Astrocyte (in vitro differentiated cells and primary cell): ENCODE measurements at regions not wholly inside any gene's neighbourhood (a gene's known extent, or its start where the extent isn't known, plus 50 kb on each side); places are given as distances from the start of the nearest gene placed in this dataset.

Experiments used
- DNase-seq: peaks from one replicate; pipeline ENCODE4 v3.0.0-alpha.2; 2010; ENCODE audit warnings: low read depth
- FAIRE-seq: peaks from 2 replicates; lab custom pipeline; 2011; peaks lifted over from hg19 to GRCh38; lab: Jason Lieb, UNC
- H2AFZ ChIP-seq: 2 replicates; pipeline ENCODE4 v1.6.0; 2012; ENCODE audit warnings: low read depth, low read length, inconsistent platforms
- H3K27ac ChIP-seq: 2 replicates; pipeline ENCODE4 v1.5.1; 2011; ENCODE audit warnings: low read depth, low read length, inconsistent platforms
- H3K27me3 ChIP-seq: 2 replicates; pipeline ENCODE4 v1.6.0; 2011; ENCODE audit warnings: low read length, inconsistent platforms; ENCODE audit not compliant: insufficient read depth
- H3K36me3 ChIP-seq: 2 replicates; pipeline ENCODE4 v1.5.1; 2011; ENCODE audit warnings: low read length, inconsistent platforms; ENCODE audit not compliant: insufficient read depth
- H3K4me1 ChIP-seq: 2 replicates; pipeline ENCODE4 v1.5.1; 2011; ENCODE audit warnings: low read length, inconsistent platforms; ENCODE audit not compliant: insufficient read depth
- H3K4me2 ChIP-seq: 2 replicates; pipeline ENCODE4 v1.6.0; 2012; ENCODE audit warnings: low read length, inconsistent platforms
- H3K4me3 ChIP-seq: 2 replicates; pipeline ENCODE4 v1.5.1; 2011; ENCODE audit warnings: low read depth, mild to moderate bottlenecking, low read length, inconsistent platforms; ENCODE audit not compliant: insufficient read depth
- H3K79me2 ChIP-seq: 2 replicates; pipeline ENCODE4 v1.6.0; 2012; ENCODE audit warnings: mild to moderate bottlenecking, low read length, inconsistent platforms; ENCODE audit not compliant: insufficient read depth
- H3K9ac ChIP-seq: 2 replicates; pipeline ENCODE4 v1.6.0; 2012; ENCODE audit warnings: mild to moderate bottlenecking, low read length, inconsistent platforms
- H3K9me3 ChIP-seq: 2 replicates; pipeline ENCODE4 v1.5.1; 2012; ENCODE audit warnings: low read depth, mild to moderate bottlenecking, low read length, inconsistent platforms; ENCODE audit not compliant: insufficient read depth
- H4K20me1 ChIP-seq: 2 replicates; pipeline ENCODE4 v1.6.0; 2012; ENCODE audit warnings: low read length, inconsistent platforms; ENCODE audit not compliant: insufficient read depth
- H3K27ac Mint-ChIP-seq: one replicate; pipeline ENCODE4 v1.8.0; 2021; ENCODE audit warnings: mild to moderate bottlenecking, mixed read lengths; ENCODE audit not compliant: unreplicated experiment
- H3K27me3 Mint-ChIP-seq: one replicate; pipeline ENCODE4 v1.8.0; 2021; ENCODE audit warnings: low read depth, mixed read lengths; ENCODE audit not compliant: unreplicated experiment
- H3K36me3 Mint-ChIP-seq: one replicate; pipeline ENCODE4 v1.8.0; 2021; ENCODE audit warnings: low read depth, mixed read lengths; ENCODE audit not compliant: unreplicated experiment
- H3K4me1 Mint-ChIP-seq: one replicate; pipeline ENCODE4 v1.8.0; 2021; ENCODE audit warnings: low read depth, mixed read lengths; ENCODE audit not compliant: unreplicated experiment
- H3K4me3 Mint-ChIP-seq: one replicate; pipeline ENCODE4 v1.8.0; 2021; ENCODE audit warnings: mild to moderate bottlenecking, moderate library complexity, mixed read lengths; ENCODE audit not compliant: unreplicated experiment
- H3K9me3 Mint-ChIP-seq: one replicate; pipeline ENCODE4 v1.8.0; 2021; ENCODE audit warnings: mild to moderate bottlenecking, mixed read lengths; ENCODE audit not compliant: unreplicated experiment
- EZH2 ChIP-seq: IDR thresholded peaks from 2 replicates; pipeline ENCODE4 v1.6.1; 2012; ENCODE audit warnings: mild to moderate bottlenecking, low read length, inconsistent platforms; ENCODE audit not compliant: insufficient read depth
- TF ChIP-seq, protein P1 (sequence below): IDR thresholded peaks from 2 replicates; pipeline ENCODE4 v1.5.1; 2011; ENCODE audit warnings: low read depth, mild to moderate bottlenecking, inconsistent platforms, low read length, moderate library complexity; ENCODE audit not compliant: insufficient read depth

DNA sequence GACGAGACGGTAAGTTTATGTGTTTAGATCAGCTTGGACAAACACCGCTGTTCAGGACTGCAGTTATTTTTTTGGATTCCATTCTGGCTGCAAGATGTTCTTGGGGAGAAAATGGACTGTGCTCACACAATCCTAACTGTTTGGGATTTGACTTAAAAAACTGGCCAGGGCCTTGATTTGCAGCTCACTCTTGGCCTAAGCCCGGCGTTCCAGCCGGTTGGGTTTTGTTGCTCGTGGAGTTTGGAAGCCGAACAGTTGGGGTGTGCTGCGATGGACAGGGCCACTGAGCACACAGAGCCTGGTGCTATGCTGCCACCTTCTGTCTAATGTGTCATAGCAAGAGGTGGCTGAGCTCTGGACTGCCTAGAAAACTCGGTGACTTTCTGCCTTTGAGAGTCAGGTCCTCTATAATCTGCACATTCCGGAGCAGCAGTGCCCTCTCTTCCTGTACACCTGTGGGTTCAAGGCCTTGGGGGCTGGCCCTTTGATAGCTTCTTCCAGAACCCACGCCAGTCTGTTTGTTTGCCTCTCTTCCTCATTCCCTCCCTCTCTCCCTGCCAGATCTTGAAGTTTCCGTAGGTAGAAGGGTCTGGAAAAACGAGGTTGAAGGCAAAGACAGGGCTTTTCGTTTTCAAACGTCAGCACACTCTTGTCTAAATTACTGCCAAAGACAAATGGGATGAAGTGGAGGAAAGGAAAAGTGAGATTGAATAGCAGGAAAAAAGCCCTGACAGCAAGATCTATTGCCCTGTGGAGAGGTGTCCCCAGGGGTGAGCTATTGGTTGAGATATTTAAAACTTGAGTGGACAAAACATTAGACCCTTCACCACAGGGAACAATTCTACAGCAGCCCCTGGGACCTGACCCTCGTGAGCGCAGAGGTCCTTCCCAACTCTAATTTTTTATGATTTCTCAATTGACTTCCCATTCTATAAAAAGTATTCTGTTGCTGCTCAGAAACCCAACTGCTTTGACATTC, 167.5 kb upstream of the HABP2 start:
- Histone ChIP-seq H3K4me2 (peak overlapping the region; percentile 30), H3K27ac (no peak overlapping the region), H3K79me2 (no peaks in the 10 kb centered on the region), H3K4me1 (peaks cover 34% of the 10 kb centered on the region), H3K36me3 (no peaks in the 10 kb centered on the region), H3K27me3 (peaks cover 6% of the 10 kb centered on the region), H3K9me3 (no peaks in the 10 kb centered on the region), H3K4me3 (no peak overlapping the region), H4K20me1 (no peaks in the 10 kb centered on the region), H2AFZ (no peak overlapping the region), H3K9ac (no peak overlapping the region)
- Mint-ChIP-seq H3K27ac (peak overlapping the region; percentile 12), H3K4me3 (no peak overlapping the region), H3K36me3 (no peaks in the 10 kb centered on the region), H3K4me1 (peaks cover 44% of the 10 kb centered on the region), H3K9me3 (no peaks in the 10 kb centered on the region), H3K27me3 (peaks cover 8% of the 10 kb centered on the region)
- TF ChIP-seq EZH2 = no peak
- TF ChIP-seq, protein P1, sequence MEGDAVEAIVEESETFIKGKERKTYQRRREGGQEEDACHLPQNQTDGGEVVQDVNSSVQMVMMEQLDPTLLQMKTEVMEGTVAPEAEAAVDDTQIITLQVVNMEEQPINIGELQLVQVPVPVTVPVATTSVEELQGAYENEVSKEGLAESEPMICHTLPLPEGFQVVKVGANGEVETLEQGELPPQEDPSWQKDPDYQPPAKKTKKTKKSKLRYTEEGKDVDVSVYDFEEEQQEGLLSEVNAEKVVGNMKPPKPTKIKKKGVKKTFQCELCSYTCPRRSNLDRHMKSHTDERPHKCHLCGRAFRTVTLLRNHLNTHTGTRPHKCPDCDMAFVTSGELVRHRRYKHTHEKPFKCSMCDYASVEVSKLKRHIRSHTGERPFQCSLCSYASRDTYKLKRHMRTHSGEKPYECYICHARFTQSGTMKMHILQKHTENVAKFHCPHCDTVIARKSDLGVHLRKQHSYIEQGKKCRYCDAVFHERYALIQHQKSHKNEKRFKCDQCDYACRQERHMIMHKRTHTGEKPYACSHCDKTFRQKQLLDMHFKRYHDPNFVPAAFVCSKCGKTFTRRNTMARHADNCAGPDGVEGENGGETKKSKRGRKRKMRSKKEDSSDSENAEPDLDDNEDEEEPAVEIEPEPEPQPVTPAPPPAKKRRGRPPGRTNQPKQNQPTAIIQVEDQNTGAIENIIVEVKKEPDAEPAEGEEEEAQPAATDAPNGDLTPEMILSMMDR = peak; percentile 84
- FAIRE-seq (peak; percentile 93), DNase-seq (peak; percentile 65)

DNA sequence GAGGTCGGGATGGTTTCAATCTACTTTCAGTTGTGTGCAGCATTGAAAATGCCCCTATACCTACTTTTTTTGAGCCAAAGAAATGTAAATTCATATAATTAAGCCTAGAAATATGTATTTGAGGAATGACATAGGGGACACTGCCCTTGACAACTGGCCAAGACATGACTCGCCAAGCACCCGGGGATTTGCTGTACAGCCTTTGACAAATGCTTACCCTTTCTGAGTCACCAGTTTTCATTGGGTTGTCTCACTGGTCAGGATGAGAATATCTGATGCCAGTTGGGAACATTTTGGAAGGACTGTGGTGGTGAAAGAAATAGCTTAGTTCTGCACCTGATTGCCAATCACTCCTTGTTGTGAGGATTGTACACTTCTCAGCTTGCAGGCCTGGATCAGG, 166.8 kb upstream of the HABP2 start:
- Mint-ChIP-seq H3K9me3 (no peaks in the 10 kb centered on the region), H3K27ac (no peak overlapping the region), H3K4me3 (no peak overlapping the region), H3K36me3 (no peaks in the 10 kb centered on the region), H3K4me1 (peaks cover 44% of the 10 kb centered on the region), H3K27me3 (peaks cover 8% of the 10 kb centered on the region)
- FAIRE-seq (peak; percentile 72), DNase-seq (peak; percentile 17)
- H3K79me2 ChIP-seq = no peaks in the 10 kb centered on the region
- H3K4me3 ChIP-seq = no peak overlapping the region
- H2AFZ ChIP-seq = no peak overlapping the region
- peaks cover 8% of the 10 kb centered on the region for H3K27me3 ChIP-seq
- H3K4me1 ChIP-seq = peaks cover 34% of the 10 kb centered on the region
- H3K36me3 ChIP-seq = no peaks in the 10 kb centered on the region
- TF ChIP-seq, protein P1 = no peak
- TF ChIP-seq EZH2 = no peak
- H3K9me3 ChIP-seq = no peaks in the 10 kb centered on the region
- H4K20me1 ChIP-seq = no peaks in the 10 kb centered on the region
- no peak overlapping the region for H3K27ac ChIP-seq
- H3K4me2 ChIP-seq = peak overlapping the region; percentile 30
- no peak overlapping the region for H3K9ac ChIP-seq

- Histone ChIP-seq H3K27ac (no peak overlapping the region), H3K4me3 (no peak overlapping the region), H3K4me2 (no peak overlapping the region), H3K9ac (no peak overlapping the region), H4K20me1 (no peaks in the 10 kb centered on the region), H3K79me2 (no peaks in the 10 kb centered on the region), H2AFZ (no peak overlapping the region), H3K27me3 (peaks cover 10% of the 10 kb centered on the region), H3K36me3 (no peaks in the 10 kb centered on the region), H3K4me1 (peaks cover 14% of the 10 kb centered on the region), H3K9me3 (no peaks in the 10 kb centered on the region)
- DNase-seq = no peak
- no peak overlapping the region for H3K27ac Mint-ChIP-seq
- no peak for FAIRE-seq
- H3K4me1 Mint-ChIP-seq = peaks cover 17% of the 10 kb centered on the region
- H3K4me3 Mint-ChIP-seq = no peak overlapping the region
- peaks cover 13% of the 10 kb centered on the region for H3K27me3 Mint-ChIP-seq
- no peaks in the 10 kb centered on the region for H3K9me3 Mint-ChIP-seq
- no peaks in the 10 kb centered on the region for H3K36me3 Mint-ChIP-seq
- TF ChIP-seq EZH2 = no peak
- TF ChIP-seq, protein P1 = no peak
These were observed 162.9 kb upstream of the HABP2 start for GRCh38 chr10:113389969-113390368.
